GM13977 (cell line): ENCODE measurements at regions not wholly inside any gene's neighbourhood (a gene's known extent, or its start where the extent isn't known, plus 50 kb on each side); places are given as distances from the start of the nearest gene placed in this dataset.

ENCODE experiments used
- DNase-seq: peaks from one replicate; pipeline ENCODE4 v3.0.0; 2012; ENCODE audit warnings: low spot score
- CTCF ChIP-seq: IDR thresholded peaks from 2 replicates; pipeline ENCODE4 v1.5.1; 2012; ENCODE audit warnings: mild to moderate bottlenecking, control low read depth; ENCODE audit not compliant: insufficient read depth; ENCODE audit errors: extremely low read depth, missing control alignments
- in situ Hi-C: fragments of 300-500 bp; cut with MboI; formaldehyde crosslinking; loops from one replicate; pipeline ENCODE4 v1.12.0; 2022; ENCODE audit warnings: low sequenced_read_pairs, low pct_unique_long_range_greater_than_20kb, mixed read lengths, inconsistent platforms; ENCODE audit not compliant: unreplicated experiment

- in situ Hi-C loops: no loop called here
- DNase-seq: no peak
- no peak for TF ChIP-seq CTCF
Observed at GRCh38 chr2:78585871-78586270, 439.6 kb upstream of the REG3G start.

GRCh38 chr2:78586316-78586715, 439.2 kb upstream of the REG3G start:
- no peak for TF ChIP-seq CTCF
- in situ Hi-C loops: no loop called here
- DNase-seq: no peak

GRCh38 chr2:78589871-78590270, 435.6 kb upstream of the REG3G start:
- DNase-seq: no peak
- in situ Hi-C loops: no loop called here
- TF ChIP-seq CTCF: no peak

- no peak for TF ChIP-seq CTCF
- in situ Hi-C loops: no loop called here
- DNase-seq: no peak
Observed at GRCh38 chr2:78592491-78592890, 433.0 kb upstream of the REG3G start.

GRCh38 chr2:78601113-78601512, 424.4 kb upstream of the REG3G start:
- no peak for DNase-seq
- in situ Hi-C loops: no loop called here

GRCh38 chr2:78602862-78603261, 422.6 kb upstream of the REG3G start:
- in situ Hi-C loops: no loop called here
- no peak for DNase-seq
- no peak for TF ChIP-seq CTCF

More at GRCh38 chr2:78601113-78601512, 424.4 kb upstream of the REG3G start:
- no peak for TF ChIP-seq CTCF

GRCh38 chr2:78606895-78607294, 418.6 kb upstream of the REG3G start:
- in situ Hi-C loops: no loop called here
- TF ChIP-seq CTCF: no peak
- no peak for DNase-seq
